ENCODE measurements at regions not wholly inside any gene's neighbourhood (a gene's known extent, or its start where the extent isn't known, plus 50 kb on each side); places are given as distances from the start of the nearest gene placed in this dataset.

GRCh38 chr12:45546545-45546944, 183.0 kb upstream of the ARID2 start:
- Histone ChIP-seq H3K4me2 (ENCODE audit: insufficient read depth, low read length) (no peak overlapping the region), H4K20me1 (replicated peaks; ENCODE audit: control insufficient read depth, insufficient read depth, low read length) (no peaks in the 10 kb centered on the region), H2AFZ (ENCODE audit: low read depth, low read length) (no peak overlapping the region), H3K27ac (ENCODE audit: extremely low read depth, low read depth, low read length) (no peak overlapping the region), H3K9me1 (ENCODE audit: control insufficient read depth, insufficient read depth, low read length) (no peaks in the 10 kb centered on the region), H3K9me3 (replicated peaks; ENCODE audit: control insufficient read depth, insufficient read depth, low read depth, low read length) (no peaks in the 10 kb centered on the region), H3K36me3 (ENCODE audit: control insufficient read depth, insufficient read depth, low read length) (no peaks in the 10 kb centered on the region), H3K4me1 (replicated peaks in 1 of 2; ENCODE audit: control insufficient read depth in 2 of 2, insufficient read depth in 2 of 2, low read length in 2 of 2) (no peaks in the 10 kb centered on the region), H3K4me3 (no peak overlapping the region), H3K9ac (ENCODE audit: insufficient read depth in 1 of 2, low read depth in 2 of 2, low read length in 2 of 2) (no peak overlapping the region; a peak in 1 of 4 replicates), H3K79me2 (ENCODE audit: control insufficient read depth, insufficient read depth, low read length) (no peaks in the 10 kb centered on the region), H3K27me3 (ENCODE audit: control insufficient read depth in 2 of 2, insufficient read depth in 2 of 2, low read length in 2 of 2) (no peaks in the 10 kb centered on the region)
- DNase-seq (ENCODE audit: extremely low read depth in 1 of 4, low spot score in 3 of 4) = no peak
- intact Hi-C loops (cut with micrococcal nuclease) = loop anchor here (10.0 kb wide), 1 partner anchor 358 kb away; no protein-coding TSS in a partner anchor
- POLR2A ChIA-PET = no interaction called here
- no TSS peak for BruUV-seq (replicated peaks)
- ATAC-seq = no peak
- in situ Hi-C loops (cut with MboI) = no loop called here
- CTCF ChIA-PET (ENCODE audit: low intra/inter-chr PET ratio) = no interaction called here
- WGBS (ENCODE audit: insufficient coverage, low coverage, missing lambda C conversion rate) = 0% methylated on average over 2 of the region's 2 CpGs
- TF ChIP-seq ZNF316 (IDR thresholded peaks at IDR 0.05) = peak; percentile 69
- TF ChIP-seq MAFG (tag; conservative IDR thresholded peaks at IDR 0.05) = peak; percentile 50; the same call in 1 of the 2 replicates
- no peak for TF ChIP-seq RNF219 (CRISPR knock-in tag; IDR thresholded peaks at IDR 0.05)
- peak; percentile 42; the same call in 1 of the 2 replicates for TF ChIP-seq MAFK (IDR thresholded peaks at IDR 0.05; ENCODE audit: low read length)
- peak; percentile 47 for TF ChIP-seq MAFF (IDR thresholded peaks at IDR 0.05; ENCODE audit: low read length)
- TF ChIP-seq C11orf30 (IDR thresholded peaks at IDR 0.05; ENCODE audit: low read depth) = peak; percentile 58
- TF ChIP-seq BRD9 (IDR thresholded peaks at IDR 0.05; ENCODE audit: low read depth, partially characterized antibody) = no peak
- no peak for TF ChIP-seq SUPT5H (IDR thresholded peaks at IDR 0.05)
- no peak for FAIRE-seq

Measured in K562 (cell line).